NCI-H460 (cell line): ENCODE measurements at regions not wholly inside any gene's neighbourhood (a gene's known extent, or its start where the extent isn't known, plus 50 kb on each side); places are given as distances from the start of the nearest gene placed in this dataset.
"Not testable (repeated sequence)": the region's sequence is repeated elsewhere in the genome, so short reads cannot be mapped to it uniquely, and the experiment has no call there.

Experiments
- DNase-seq: peaks from one replicate; pipeline ENCODE4 v3.0.0-alpha.2; 2016; ENCODE audit warnings: low read depth; ENCODE audit errors: extremely low read depth

DNA sequence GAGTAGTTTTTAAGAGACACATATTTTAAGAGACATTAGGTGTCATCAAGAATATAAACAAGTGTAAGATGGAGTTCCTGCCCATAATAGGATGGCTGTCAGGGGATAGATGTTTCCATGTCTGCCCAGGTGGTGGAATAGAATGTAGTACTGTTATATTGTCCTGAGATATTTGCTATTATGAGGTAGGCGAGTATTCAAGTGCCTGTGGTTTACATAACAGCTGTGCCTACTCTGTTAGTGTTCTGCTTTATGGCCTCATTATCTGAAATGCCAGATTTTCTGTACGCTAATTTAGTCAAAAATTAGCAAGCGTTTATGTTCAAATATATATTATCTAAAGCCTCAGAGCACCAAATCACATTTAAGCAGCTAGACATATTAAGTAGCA is 360.2 kb upstream of the ROPN1 start:
- DNase-seq = no peak

DNA sequence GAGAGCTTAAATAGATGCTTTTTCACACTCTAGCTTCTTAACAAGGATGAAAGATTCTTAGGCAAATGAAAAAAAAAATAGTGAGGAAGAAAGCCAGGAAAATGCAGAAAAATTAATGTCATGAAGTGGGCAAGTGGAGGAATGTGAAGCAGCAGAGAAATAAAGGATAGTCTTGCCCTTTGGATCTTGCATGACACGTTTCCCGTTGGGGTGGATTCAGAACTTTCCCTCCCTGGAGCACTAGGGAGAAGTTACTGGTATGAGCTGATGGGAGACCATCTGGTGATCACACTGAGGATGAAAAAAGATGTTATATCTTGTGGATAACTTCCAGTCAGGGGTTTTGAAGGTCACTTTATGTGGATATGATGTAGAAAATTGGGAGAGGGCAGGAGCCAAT is 361.8 kb upstream of the ROPN1 start:
- DNase-seq = no peak

GRCh38 chr3:124354150-124354549 is 362.2 kb upstream of the ROPN1 start:
- no peak for DNase-seq

DNA sequence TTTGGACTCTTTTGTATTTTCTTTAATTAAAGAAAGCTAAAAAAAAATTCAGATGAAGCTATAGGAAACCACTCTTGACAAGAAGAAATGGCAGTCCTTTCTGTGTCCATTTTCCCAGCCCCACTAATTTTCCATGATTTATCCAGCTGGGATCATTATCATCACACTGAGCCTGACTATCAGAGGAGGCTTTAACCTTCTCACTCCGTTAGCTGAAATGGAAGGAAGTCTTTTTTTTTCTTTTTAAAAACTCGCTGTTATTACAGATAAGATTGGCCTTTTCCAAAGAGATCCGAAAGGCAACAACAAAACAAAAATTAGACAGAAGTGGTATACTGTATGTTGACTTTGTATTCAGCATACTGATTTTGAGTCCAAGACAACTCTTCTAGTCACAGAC is 366.2 kb upstream of the ROPN1 start:
- no peak for DNase-seq

DNA sequence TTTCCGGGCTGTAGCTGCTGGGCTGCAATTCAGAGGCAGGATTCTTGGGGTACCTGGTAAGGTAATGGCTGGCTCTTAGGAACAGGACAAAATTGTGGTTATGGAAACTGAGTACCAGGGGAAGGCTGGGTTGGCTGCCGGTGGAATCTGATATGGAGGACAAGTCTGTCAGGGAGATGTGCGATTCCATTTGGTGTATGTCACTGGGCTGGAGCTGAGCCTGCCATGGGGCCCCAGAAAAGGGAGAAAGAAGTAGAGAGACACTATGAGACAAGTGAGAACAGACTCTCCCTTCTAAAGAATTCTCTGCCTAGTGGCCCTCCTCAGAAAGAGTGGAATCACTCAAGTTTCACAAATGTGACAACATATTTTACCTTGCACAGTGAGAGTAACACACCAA is 368.2 kb upstream of the ROPN1 start:
- no peak for DNase-seq

DNA sequence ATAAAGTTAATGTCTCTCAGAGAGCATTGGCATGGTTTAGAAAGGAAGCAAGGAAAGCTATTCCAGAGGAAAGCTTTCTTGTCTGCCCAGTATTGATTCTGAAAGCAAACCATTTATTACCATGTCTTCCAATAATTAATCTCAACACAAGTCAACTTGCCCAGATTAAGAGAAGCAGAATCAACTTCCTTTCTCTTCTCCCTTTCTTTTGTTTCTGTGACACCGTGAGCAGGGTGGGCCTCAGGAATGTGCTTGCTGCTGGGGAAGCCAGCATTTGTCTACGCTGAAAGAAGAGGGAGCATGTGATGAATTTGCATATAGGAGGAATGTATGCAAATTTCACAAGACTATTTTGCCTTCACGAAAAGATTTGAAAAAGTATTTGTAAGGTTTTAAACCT is 368.6 kb upstream of the ROPN1 start:
- DNase-seq = no peak

DNA sequence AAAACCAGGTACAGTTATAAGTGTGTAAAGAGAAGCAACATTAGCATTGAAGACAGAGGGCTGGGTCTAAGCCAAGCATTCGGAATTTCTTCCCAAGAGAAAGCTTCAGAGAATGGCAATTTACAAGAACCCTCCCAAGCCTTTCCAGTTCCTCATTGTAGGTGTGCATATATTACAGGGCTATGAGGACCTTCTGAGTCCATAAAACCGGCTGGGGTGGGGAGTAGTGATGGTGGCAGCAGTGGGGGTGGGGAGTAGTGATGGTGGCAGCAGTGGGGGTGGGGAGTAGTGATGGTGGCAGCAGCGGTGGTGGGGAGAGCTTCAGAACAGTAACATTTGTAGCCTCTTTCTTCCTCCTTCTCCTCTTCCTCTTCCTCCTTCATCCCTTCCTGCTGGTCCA is 368.7 kb upstream of the UMPS start:
- DNase-seq = no peak

- DNase-seq = no peak
These were observed 367.8 kb upstream of the UMPS start for GRCh38 chr3:124362455-124362854.

GRCh38 chr3:124363476-124363875 is 366.8 kb upstream of the UMPS start:
- no peak for DNase-seq

DNA sequence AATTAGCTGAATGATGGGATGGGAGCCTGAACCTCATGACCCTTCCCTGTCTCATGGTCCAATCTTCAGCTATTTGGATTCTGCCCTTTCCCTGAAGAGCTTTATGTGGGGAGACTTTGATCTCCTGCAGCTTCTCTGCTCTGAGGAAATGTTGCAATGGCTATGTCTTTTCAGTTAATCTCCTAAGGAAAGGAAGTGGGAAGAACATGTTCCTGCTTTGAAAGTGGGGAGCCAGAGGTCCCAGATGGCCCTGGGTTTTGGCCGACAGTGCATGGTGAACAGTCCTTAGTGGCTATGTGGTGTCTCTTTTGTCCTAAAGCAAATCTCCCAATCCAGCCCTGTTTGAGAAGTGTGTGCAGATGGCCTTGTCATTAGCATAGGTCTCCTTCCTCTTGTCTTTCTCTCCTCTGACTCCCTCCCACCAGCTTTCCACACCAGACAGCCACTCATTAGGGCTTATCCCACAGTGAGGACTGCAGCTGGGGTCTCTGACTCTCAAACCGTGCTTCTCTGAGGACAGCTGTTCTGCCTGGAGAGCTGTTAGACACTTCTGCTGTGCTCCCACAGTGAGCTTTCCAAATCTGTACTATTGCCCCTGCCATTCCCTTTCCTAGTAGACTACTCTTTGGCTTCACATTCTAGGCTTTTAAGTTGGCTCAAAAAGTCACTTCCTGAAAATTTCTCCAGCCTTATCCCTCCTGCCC is 365.8 kb upstream of the UMPS start:
- DNase-seq = no peak

- not testable (repeated sequence) for DNase-seq
These were observed 363.6 kb upstream of the UMPS start for GRCh38 chr3:124366655-124367054.

- DNase-seq = no peak
These were observed 357.5 kb upstream of the UMPS start for GRCh38 chr3:124372775-124373174.

GRCh38 chr3:124373524-124373923 is 356.7 kb upstream of the UMPS start:
- no peak for DNase-seq

- DNase-seq = no peak
These were observed 355.7 kb upstream of the UMPS start for GRCh38 chr3:124374583-124374982.

DNA sequence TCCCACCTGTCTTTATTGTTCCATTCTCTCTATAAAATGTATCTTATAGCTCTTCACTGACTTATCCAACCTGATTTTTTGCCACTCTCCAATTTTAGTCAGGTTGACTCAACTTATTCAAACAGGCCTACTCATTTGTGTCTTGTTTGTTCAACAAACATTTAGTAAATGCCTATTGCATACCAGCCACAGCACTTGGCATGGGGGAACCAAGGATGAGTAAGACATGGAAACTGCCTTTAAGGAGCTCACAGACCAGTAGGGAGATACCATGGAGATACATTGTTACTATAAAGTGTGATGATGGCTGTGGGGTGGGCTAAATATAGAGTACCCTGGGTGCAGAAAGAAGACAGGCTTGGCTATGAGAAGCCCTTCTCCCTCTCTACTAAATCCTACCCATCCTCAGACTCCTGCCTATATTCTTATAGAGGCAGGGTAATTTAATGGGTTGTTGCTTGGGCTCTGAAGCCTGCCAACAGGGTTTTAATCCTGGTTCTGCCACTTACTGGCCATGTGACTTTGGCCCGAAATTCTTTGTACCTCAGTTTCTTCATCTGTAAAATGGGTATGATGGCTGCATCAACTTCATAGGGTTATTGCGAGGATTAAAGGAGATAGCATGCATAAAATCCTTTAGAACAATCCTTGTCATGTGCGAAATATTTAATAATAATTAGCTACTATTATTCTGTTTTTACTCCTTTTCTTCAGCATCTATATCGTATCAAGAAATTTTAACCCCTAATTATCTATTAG is 348.5 kb upstream of the UMPS start:
- no peak for DNase-seq

DNA sequence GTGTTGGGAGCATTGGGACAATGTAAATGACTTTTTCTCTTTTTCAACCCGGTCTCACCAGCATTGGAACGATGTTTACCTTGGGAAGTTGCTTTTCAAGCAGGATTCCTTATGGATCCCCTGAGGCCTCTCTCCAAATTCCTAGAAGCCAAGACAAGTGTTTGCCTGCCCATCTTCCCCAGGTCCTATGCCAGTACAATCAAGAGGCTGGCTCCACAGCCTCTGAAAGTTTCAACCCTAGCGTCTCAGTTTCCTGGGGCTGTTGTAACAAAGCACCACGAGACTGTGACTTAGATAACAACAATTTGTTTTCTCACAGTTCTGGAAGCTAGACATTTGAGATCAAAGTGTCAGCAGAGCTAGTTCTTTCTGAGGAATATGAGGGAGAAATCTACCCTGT is 347.2 kb upstream of the UMPS start:
- DNase-seq = no peak

DNA sequence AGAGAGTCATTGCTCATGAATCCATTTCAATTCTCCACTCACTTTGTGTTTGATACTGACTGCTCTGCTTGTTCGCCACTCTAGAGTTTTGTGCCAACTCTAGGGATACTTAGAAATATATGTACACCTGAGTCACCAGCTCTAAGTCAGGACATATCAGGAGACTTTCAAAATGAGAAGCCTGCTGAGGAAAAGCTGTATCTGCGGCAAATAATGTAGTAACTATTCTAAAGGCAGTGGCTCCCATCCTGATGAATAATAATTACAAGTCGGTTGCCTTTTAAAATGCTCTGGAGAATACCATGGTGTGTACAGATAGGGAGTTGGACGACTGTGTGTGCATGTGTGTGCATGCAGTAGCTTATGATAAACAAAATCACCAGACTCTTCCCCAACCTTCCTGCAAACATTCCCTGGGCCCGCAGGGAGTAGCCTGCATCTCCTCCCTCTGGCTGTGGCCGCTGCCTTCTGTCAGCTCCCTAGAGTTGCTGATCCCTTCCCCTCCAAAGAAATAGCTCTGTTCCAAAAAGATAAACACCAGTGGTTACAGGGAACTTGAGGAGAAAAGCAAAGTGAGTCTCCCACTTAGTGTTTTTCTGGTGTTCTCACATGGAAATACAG is 346.3 kb upstream of the UMPS start:
- no peak for DNase-seq

DNA sequence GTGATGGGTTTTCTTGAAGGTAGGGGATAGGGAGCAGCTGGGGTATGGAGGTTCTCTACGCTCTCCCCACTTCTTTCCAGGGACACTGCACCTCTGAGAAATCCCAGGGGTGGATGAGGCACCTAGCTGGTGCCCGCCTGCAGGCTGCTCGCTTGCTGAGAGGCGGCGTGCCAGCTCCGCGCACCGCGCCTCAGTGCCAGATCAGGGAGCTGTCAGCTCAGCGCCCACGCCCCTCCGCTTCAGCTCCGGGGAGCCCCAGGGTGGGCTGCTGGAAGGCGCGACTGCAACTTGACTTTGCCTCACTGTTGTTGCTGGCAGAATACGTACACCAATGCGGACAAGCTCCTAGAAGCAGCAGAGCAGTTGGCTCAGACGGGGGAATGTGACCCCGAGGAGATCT is 345.7 kb upstream of the UMPS start:
- no peak for DNase-seq

- no peak for DNase-seq
These were observed 344.3 kb upstream of the UMPS start for GRCh38 chr3:124385996-124386395.

DNA sequence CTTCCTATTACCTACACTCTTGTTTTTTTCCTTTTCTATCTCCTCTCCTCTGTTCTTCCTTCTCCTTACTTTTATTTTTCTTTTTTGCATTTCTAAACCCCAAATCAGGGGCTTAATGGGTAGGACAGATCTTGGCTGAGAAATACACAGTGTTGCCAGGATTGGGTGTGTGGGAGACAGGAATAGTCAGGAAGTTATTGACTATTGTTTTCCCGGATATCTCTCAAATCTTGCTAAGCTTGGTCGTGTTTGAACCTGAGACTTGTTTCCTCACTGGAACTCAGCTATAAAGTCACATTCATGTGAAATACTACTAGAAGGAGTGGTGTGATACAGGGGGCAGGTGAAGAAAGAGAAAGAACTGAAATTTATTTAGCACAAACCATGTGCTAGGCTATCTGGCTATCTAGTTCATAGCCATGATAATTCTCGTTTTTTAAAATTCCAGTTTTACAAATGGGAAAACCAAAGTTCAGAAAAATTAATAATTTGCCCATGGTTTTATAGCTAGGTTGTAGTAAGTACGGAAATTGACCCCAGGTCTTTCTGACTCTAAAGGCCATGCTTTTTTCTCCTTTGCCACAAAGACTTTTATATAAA is 343.2 kb upstream of the UMPS start:
- DNase-seq = no peak

GRCh38 chr3:124391774-124392173 is 338.5 kb upstream of the UMPS start:
- DNase-seq = no peak

GRCh38 chr3:124393340-124393739 is 336.9 kb upstream of the UMPS start:
- no peak for DNase-seq
